ENCODE measurements at regions not wholly inside any gene's neighbourhood (a gene's known extent, or its start where the extent isn't known, plus 50 kb on each side); places are given as distances from the start of the nearest gene placed in this dataset.
"Not testable (repeated sequence)": the region's sequence is repeated elsewhere in the genome, so short reads cannot be mapped to it uniquely, and the experiment has no call there.

DNA sequence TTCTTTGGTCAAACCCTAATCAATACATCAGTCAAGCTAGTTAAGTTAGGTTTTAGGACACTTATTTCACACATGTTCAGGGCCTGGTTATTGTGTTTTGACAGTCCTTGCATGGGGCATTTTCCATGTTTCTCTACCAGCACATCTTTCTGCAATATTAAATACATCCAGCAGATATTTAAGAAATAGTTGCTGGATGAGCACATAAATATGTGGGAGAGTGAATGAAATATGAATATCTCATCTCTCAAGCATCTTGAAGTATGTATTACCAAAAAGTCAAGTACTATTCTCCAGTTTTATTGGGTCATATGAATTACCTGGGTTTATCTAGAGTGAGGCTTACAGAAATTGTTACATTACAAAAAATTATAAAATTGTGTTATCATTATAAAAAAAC, 621.9 kb upstream of the GJE1 start:
- Histone ChIP-seq H3K27me3 (ENCODE audit: control insufficient read depth in 2 of 2, insufficient read depth in 1 of 2, low read length in 1 of 2) (no peaks in the 10 kb centered on the region), H3K4me1 (ENCODE audit: control insufficient read depth in 2 of 2, insufficient read depth in 2 of 2, low read length in 2 of 2) (no peaks in the 10 kb centered on the region), H3K27ac (ENCODE audit: low read depth in 1 of 2, low read length in 1 of 2) (no peak overlapping the region), H3K36me3 (ENCODE audit: control insufficient read depth in 2 of 2, insufficient read depth in 2 of 2, low read length in 1 of 2) (no peaks in the 10 kb centered on the region), H3K9me3 (ENCODE audit: control insufficient read depth in 2 of 2, insufficient read depth in 1 of 2, low read length in 1 of 2) (no peaks in the 10 kb centered on the region), H3K4me3 (ENCODE audit: low read length in 2 of 2) (no peak overlapping the region)
- DNase-seq (ENCODE audit: low read depth in 6 of 9, low spot score in 9 of 9): no peak

GRCh38 chr6:141506062-141506461, 626.7 kb upstream of the GJE1 start:
- H3K36me3 ChIP-seq (ENCODE audit: control insufficient read depth in 2 of 2, insufficient read depth in 2 of 2, low read length in 1 of 2); H3K4me1 ChIP-seq (ENCODE audit: control insufficient read depth in 2 of 2, insufficient read depth in 2 of 2, low read length in 2 of 2); H3K27ac ChIP-seq (ENCODE audit: low read depth in 1 of 2, low read length in 1 of 2); H3K27me3 ChIP-seq (ENCODE audit: control insufficient read depth in 2 of 2, insufficient read depth in 1 of 2, low read length in 1 of 2); DNase-seq (ENCODE audit: low read depth in 6 of 9, low spot score in 9 of 9); H3K4me3 ChIP-seq (ENCODE audit: low read length in 2 of 2): not testable (repeated sequence)
- H3K9me3 ChIP-seq (ENCODE audit: control insufficient read depth in 2 of 2, insufficient read depth in 1 of 2, low read length in 1 of 2): peaks cover 0 to 11% of the 10 kb centered on the region in 2 donors
- 97% methylated on average over 1 of the region's 1 CpG for WGBS

DNA sequence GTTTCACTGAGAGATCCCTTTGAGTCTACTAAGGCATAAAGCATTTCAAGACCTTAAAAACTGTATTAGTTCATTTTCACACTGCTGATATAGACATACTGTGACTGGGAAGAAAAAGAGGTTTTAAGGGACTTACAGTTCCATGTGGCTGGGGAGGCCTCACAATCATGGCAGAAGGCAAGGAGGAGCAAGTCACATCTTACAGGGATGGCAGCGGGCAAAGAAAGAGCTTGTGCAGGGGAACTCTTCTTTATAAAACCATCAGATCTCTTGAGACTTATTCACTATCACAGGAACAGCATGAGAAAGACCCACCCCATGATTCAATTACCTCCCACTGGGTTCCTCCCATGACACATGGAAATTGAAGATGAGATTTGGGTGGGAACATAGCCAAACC, 628.4 kb upstream of the GJE1 start:
- DNase-seq (ENCODE audit: low read depth in 6 of 9, low spot score in 9 of 9); H3K27ac ChIP-seq (ENCODE audit: low read depth in 1 of 2, low read length in 1 of 2); H3K4me3 ChIP-seq (ENCODE audit: low read length in 2 of 2); H3K36me3 ChIP-seq (ENCODE audit: control insufficient read depth in 2 of 2, insufficient read depth in 2 of 2, low read length in 1 of 2); H3K27me3 ChIP-seq (ENCODE audit: control insufficient read depth in 2 of 2, insufficient read depth in 1 of 2, low read length in 1 of 2); H3K4me1 ChIP-seq (ENCODE audit: control insufficient read depth in 2 of 2, insufficient read depth in 2 of 2, low read length in 2 of 2): not testable (repeated sequence)
- H3K9me3 ChIP-seq (ENCODE audit: control insufficient read depth in 2 of 2, insufficient read depth in 1 of 2, low read length in 1 of 2): peaks cover 0 to 11% of the 10 kb centered on the region in 2 donors
- 98% methylated on average over 1 of the region's 1 CpG for WGBS

DNA sequence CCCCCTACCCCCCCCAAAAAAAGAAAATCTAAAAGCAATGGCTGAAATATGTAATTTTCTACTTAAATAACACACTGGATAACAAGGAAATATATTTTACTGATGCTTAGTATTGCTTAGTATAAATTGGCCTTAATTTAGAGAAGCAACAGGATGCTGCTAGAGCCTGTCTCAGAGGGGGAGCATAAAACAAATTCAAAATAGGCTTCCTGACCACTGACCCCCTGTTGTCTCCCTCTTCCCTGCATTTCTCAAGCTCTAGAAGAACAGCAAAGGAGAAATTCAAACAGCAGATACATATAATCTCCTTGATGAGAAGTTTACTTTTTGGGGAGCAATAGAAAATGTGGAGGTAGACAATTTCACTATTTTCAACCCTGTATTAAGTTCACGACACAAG, 631.1 kb upstream of the GJE1 start:
- 97% methylated on average over 1 of the region's 1 CpG for WGBS
- H3K27me3 ChIP-seq (ENCODE audit: control insufficient read depth in 2 of 2, insufficient read depth in 1 of 2, low read length in 1 of 2): no peaks in the 10 kb centered on the region
- H3K4me1 ChIP-seq (ENCODE audit: control insufficient read depth in 2 of 2, insufficient read depth in 2 of 2, low read length in 2 of 2): no peaks in the 10 kb centered on the region
- DNase-seq (ENCODE audit: low read depth in 6 of 9, low spot score in 9 of 9): no peak
- H3K27ac ChIP-seq (ENCODE audit: low read depth in 1 of 2, low read length in 1 of 2): no peak overlapping the region
- H3K4me3 ChIP-seq (ENCODE audit: low read length in 2 of 2): no peak overlapping the region
- peaks cover 0 to 11% of the 10 kb centered on the region in 2 donors for H3K9me3 ChIP-seq (ENCODE audit: control insufficient read depth in 2 of 2, insufficient read depth in 1 of 2, low read length in 1 of 2)
- no peaks in the 10 kb centered on the region for H3K36me3 ChIP-seq (ENCODE audit: control insufficient read depth in 2 of 2, insufficient read depth in 2 of 2, low read length in 1 of 2)

DNA sequence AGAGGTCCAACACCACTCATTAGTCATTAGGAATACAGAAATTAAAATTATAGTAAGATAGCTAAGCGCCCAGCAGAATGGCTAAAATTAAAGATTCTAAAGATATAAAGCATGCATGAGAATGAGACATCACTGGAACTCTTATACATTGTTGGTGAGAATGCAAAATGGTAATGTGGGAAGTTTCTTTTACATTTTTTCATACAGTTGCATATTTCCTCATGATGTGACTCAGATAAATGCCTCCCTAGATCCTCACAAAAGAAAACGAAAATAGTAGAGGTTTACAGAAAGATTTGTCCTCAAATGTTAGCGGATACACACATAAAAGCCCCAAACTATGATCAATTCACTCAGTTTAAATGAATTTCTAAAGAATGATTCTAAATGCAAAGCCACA, 633.7 kb upstream of the GJE1 start:
- Histone ChIP-seq H3K36me3 (ENCODE audit: control insufficient read depth in 2 of 2, insufficient read depth in 2 of 2, low read length in 1 of 2) (no peaks in the 10 kb centered on the region), H3K4me3 (ENCODE audit: low read length in 2 of 2) (no peak overlapping the region), H3K27me3 (ENCODE audit: control insufficient read depth in 2 of 2, insufficient read depth in 1 of 2, low read length in 1 of 2) (no peaks in the 10 kb centered on the region), H3K4me1 (ENCODE audit: control insufficient read depth in 2 of 2, insufficient read depth in 2 of 2, low read length in 2 of 2) (no peaks in the 10 kb centered on the region), H3K9me3 (ENCODE audit: control insufficient read depth in 2 of 2, insufficient read depth in 1 of 2, low read length in 1 of 2) (no peaks in the 10 kb centered on the region), H3K27ac (ENCODE audit: low read depth in 1 of 2, low read length in 1 of 2) (no peak overlapping the region)
- WGBS: 96% methylated on average over 3 of the region's 3 CpGs
- DNase-seq (ENCODE audit: low read depth in 6 of 9, low spot score in 9 of 9): no peak

DNA sequence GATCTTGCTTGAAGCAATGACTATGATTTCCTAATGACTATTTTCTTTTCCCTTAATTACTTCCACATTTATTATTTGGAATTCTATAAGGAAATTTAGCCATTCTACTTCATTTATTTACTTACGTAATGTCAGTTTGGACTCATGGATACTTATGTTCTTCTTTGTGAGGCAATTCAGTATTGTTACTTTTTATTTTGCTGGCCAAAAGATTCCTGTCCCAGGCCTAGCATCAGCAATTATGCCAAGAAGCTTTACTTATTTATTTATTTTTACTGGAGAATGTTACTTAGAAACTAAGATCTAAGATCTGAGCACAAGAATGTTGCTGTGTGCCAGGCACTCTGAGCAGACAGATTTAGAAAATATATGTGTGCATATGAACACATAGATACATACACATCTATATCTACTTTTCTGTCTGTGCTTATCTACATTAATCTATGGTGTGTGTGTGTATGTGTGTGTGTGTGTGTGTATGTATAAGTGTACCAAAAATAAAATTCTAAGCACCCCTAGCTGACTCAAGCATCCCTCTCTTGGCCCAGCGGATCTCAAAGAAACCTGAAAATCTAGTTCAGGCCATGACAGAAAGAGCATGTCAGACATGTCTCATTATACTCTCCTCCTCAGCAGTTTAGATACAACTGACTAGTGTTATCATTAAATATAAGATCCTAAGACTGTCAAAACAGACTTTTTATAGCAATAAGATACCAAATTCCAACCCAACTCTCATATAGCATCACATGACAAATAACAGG, 640.0 kb upstream of the GJE1 start:
- DNase-seq (ENCODE audit: low read depth in 6 of 9, low spot score in 9 of 9): no peak

DNA sequence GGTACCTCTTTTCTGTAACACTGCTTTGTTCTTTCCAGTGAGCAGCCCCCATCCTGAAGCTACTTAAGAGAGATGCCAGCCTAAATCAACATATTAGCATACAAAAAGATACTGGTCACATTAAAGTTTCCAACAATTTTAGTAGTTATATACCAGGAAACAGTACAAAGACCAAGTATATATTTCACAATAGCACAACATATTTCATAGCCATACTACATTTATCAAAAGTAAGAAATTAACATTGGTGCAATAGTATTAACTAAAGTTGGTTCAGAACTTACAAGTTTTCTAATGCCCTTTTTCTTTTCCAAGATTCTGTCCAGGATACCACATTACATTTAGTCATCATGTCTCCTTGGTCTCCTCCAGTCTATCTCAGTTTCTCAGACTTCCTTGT, 641.0 kb upstream of the GJE1 start:
- H3K9me3 ChIP-seq (ENCODE audit: control insufficient read depth in 2 of 2, insufficient read depth in 1 of 2, low read length in 1 of 2): no peaks in the 10 kb centered on the region
- no peaks in the 10 kb centered on the region for H3K27me3 ChIP-seq (ENCODE audit: control insufficient read depth in 2 of 2, insufficient read depth in 1 of 2, low read length in 1 of 2)
- no peak overlapping the region for H3K4me3 ChIP-seq (ENCODE audit: low read length in 2 of 2)
- no peak for DNase-seq (ENCODE audit: low read depth in 6 of 9, low spot score in 9 of 9)
- H3K27ac ChIP-seq (ENCODE audit: low read depth in 1 of 2, low read length in 1 of 2): no peak overlapping the region
- H3K36me3 ChIP-seq (ENCODE audit: control insufficient read depth in 2 of 2, insufficient read depth in 2 of 2, low read length in 1 of 2): no peaks in the 10 kb centered on the region
- H3K4me1 ChIP-seq (ENCODE audit: control insufficient read depth in 2 of 2, insufficient read depth in 2 of 2, low read length in 2 of 2): peaks cover 0 to 3% of the 10 kb centered on the region in 2 donors

More for the DNA sequence above, 640.0 kb upstream of the GJE1 start:
- Histone ChIP-seq H3K27ac (ENCODE audit: low read depth in 1 of 2, low read length in 1 of 2) (no peak overlapping the region), H3K4me1 (ENCODE audit: control insufficient read depth in 2 of 2, insufficient read depth in 2 of 2, low read length in 2 of 2) (peaks cover 0 to 3% of the 10 kb centered on the region in 2 donors), H3K9me3 (ENCODE audit: control insufficient read depth in 2 of 2, insufficient read depth in 1 of 2, low read length in 1 of 2) (no peaks in the 10 kb centered on the region), H3K4me3 (ENCODE audit: low read length in 2 of 2) (no peak overlapping the region), H3K27me3 (ENCODE audit: control insufficient read depth in 2 of 2, insufficient read depth in 1 of 2, low read length in 1 of 2) (no peaks in the 10 kb centered on the region), H3K36me3 (ENCODE audit: control insufficient read depth in 2 of 2, insufficient read depth in 2 of 2, low read length in 1 of 2) (no peaks in the 10 kb centered on the region)
- WGBS: 96% methylated on average over 2 of the region's 2 CpGs

- 96% methylated on average over 3 of the region's 3 CpGs for WGBS
Observed at GRCh38 chr6:141490982-141491381, 641.7 kb upstream of the GJE1 start.

DNA sequence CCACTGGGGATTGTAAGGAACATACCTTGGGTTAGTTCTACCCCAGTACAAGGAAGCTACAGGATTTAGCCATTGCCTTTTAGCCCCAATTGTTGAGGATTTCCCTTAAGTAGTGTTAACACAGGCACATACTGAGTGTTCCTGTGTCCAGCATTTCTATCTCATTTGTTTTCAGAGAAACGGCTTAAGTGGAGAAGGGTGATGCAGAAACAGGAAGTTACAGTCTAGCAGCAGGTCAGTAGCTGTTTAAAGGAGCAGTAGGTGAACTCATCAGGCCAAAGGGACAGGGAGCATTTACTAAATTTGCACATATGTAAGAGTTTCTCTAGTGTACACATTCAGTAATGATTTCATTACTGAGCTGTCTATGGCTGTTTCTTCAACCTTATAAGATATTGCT, 644.2 kb upstream of the GJE1 start:
- Histone ChIP-seq H3K4me3 (ENCODE audit: low read length in 2 of 2) (no peak overlapping the region), H3K27me3 (ENCODE audit: control insufficient read depth in 2 of 2, insufficient read depth in 1 of 2, low read length in 1 of 2) (no peaks in the 10 kb centered on the region), H3K9me3 (ENCODE audit: control insufficient read depth in 2 of 2, insufficient read depth in 1 of 2, low read length in 1 of 2) (no peaks in the 10 kb centered on the region), H3K27ac (ENCODE audit: low read depth in 1 of 2, low read length in 1 of 2) (no peak overlapping the region), H3K36me3 (ENCODE audit: control insufficient read depth in 2 of 2, insufficient read depth in 2 of 2, low read length in 1 of 2) (no peaks in the 10 kb centered on the region), H3K4me1 (ENCODE audit: control insufficient read depth in 2 of 2, insufficient read depth in 2 of 2, low read length in 2 of 2) (peaks cover 0 to 13% of the 10 kb centered on the region in 2 donors)
- 24% methylated on average over 1 of the region's 1 CpG for WGBS
- DNase-seq (ENCODE audit: low read depth in 6 of 9, low spot score in 9 of 9): no peak

More at GRCh38 chr6:141490982-141491381, 641.7 kb upstream of the GJE1 start:
- H3K9me3 ChIP-seq (ENCODE audit: control insufficient read depth in 2 of 2, insufficient read depth in 1 of 2, low read length in 1 of 2): no peaks in the 10 kb centered on the region
- H3K4me1 ChIP-seq (ENCODE audit: control insufficient read depth in 2 of 2, insufficient read depth in 2 of 2, low read length in 2 of 2): peaks cover 0 to 3% of the 10 kb centered on the region in 2 donors
- no peak for DNase-seq (ENCODE audit: low read depth in 6 of 9, low spot score in 9 of 9)
- H3K27ac ChIP-seq (ENCODE audit: low read depth in 1 of 2, low read length in 1 of 2): no peak overlapping the region
- H3K4me3 ChIP-seq (ENCODE audit: low read length in 2 of 2): no peak overlapping the region
- H3K36me3 ChIP-seq (ENCODE audit: control insufficient read depth in 2 of 2, insufficient read depth in 2 of 2, low read length in 1 of 2): no peaks in the 10 kb centered on the region
- no peaks in the 10 kb centered on the region for H3K27me3 ChIP-seq (ENCODE audit: control insufficient read depth in 2 of 2, insufficient read depth in 1 of 2, low read length in 1 of 2)

All from thymus (tissue), 11 donors.